K562 (cell line): ENCODE measurements at regions not wholly inside any gene's neighbourhood (a gene's known extent, or its start where the extent isn't known, plus 50 kb on each side); places are given as distances from the start of the nearest gene placed in this dataset.

Source experiments
- ATAC-seq: fragments of 200-7000 bp; cut with Tn5 transposase; 3 replicates; pipeline ENCODE4 v1.9.1; 2020; ENCODE audit warnings: moderate library complexity
- BruUV-seq: library from RNA; stranded (reverse); fragments of 400-500 nt; replicated peaks from 2 replicates; lab custom pipeline; 2021; lab: Mats Ljungman, UMichigan
- CTCF ChIA-PET: fragments of 300-600 bp; formaldehyde crosslinking; extraction: SDS; loops from one replicate; lab custom pipeline; 2021; ENCODE audit warnings: low intra/inter-chr PET ratio; lab: Yijun Ruan, JAX
- POLR2A ChIA-PET: fragments of 300-600, 350-650 bp; sonication (Branson Sonifier 250); formaldehyde crosslinking; extraction: SDS; loops from one replicate; lab custom pipeline; 2021; ENCODE audit warnings: antibody characterized with exemption, inconsistent platforms; lab: Yijun Ruan, JAX
- DNase-seq, 4 experiments: peaks; one replicate each; pipeline versions ENCODE4 v3.0.0 to v3.0.0-alpha.2; 2011 to 2018; ENCODE audit warnings: low spot score in 3 of 4, mixed read lengths in 3 of 4; ENCODE audit errors: extremely low read depth in 1 of 4
- FAIRE-seq: peaks from 2 replicates; lab custom pipeline; 2011; peaks lifted over from hg19 to GRCh38; lab: Jason Lieb, UNC
- H2AFZ ChIP-seq: 2 replicates; pipeline ENCODE4 v1.6.0; 2011; ENCODE audit warnings: low read depth, low read length, control low read depth, inconsistent platforms
- H3K27ac ChIP-seq: fragments of 200-600 bp; 3 replicates; pipeline ENCODE4 v1.8.0; 2011; ENCODE audit warnings: low read depth, mild to moderate bottlenecking, control low read depth, inconsistent platforms, low read length, moderate library complexity, mixed read lengths; ENCODE audit errors: extremely low read depth
- H3K27me3 ChIP-seq, 2 experiments: fragments of 300-600 bp in 1 of 2; 2 replicates in 1 of 2; 3 replicates in 1 of 2; pipeline versions ENCODE4 v1.6.0 to v1.8.0; 2011; ENCODE audit warnings: inconsistent platforms in 2 of 2, low read length in 2 of 2, mild to moderate bottlenecking in 1 of 2, mixed read lengths in 1 of 2, moderate library complexity in 1 of 2; ENCODE audit not compliant: control insufficient read depth in 2 of 2, insufficient read depth in 2 of 2
- H3K36me3 ChIP-seq: fragments of 300-600 bp; 3 replicates; pipeline ENCODE4 v1.8.0; 2011; ENCODE audit warnings: mild to moderate bottlenecking, low read length, inconsistent platforms; ENCODE audit not compliant: control insufficient read depth, insufficient read depth
- H3K4me1 ChIP-seq, 2 experiments: fragments of 200-600 bp in 1 of 2; replicated peaks in 1 of 2; 2 replicates in 1 of 2; 3 replicates in 1 of 2; pipeline versions ENCODE4 v1.5.1 to v1.8.0; 2011; ENCODE audit warnings: inconsistent platforms in 2 of 2, low read length in 2 of 2, mild to moderate bottlenecking in 1 of 2, mixed read lengths in 1 of 2, moderate library complexity in 1 of 2; ENCODE audit not compliant: control insufficient read depth in 2 of 2, insufficient read depth in 2 of 2
- H3K4me2 ChIP-seq: 2 replicates; pipeline ENCODE4 v1.6.1; 2011; ENCODE audit warnings: low read length, control low read depth, inconsistent platforms, mixed read lengths; ENCODE audit not compliant: insufficient read depth
- H3K4me3 ChIP-seq: fragments of 200-600 bp; sonication (generic), shearing (Covaris generic); 2 replicates; pipeline ENCODE4 v1.5.1; 2016; ENCODE audit warnings: control low read depth, inconsistent platforms
- H3K79me2 ChIP-seq: fragments of 200-600 bp; 3 replicates; pipeline ENCODE4 v1.8.0; 2011; ENCODE audit warnings: low read length, inconsistent platforms; ENCODE audit not compliant: control insufficient read depth, insufficient read depth
- H3K9ac ChIP-seq, 2 experiments: 2 replicates each; pipeline versions ENCODE4 v1.6.0 to v1.6.1; 2011; ENCODE audit warnings: low read depth in 2 of 2, low read length in 2 of 2, control low read depth in 1 of 2, inconsistent platforms in 1 of 2, mild to moderate bottlenecking in 1 of 2, mixed read lengths in 1 of 2; ENCODE audit not compliant: insufficient read depth in 1 of 2
- H3K9me1 ChIP-seq: one replicate; pipeline ENCODE4 v1.6.0; 2011; ENCODE audit warnings: inconsistent platforms, mild to moderate bottlenecking, low read length, moderate library complexity; ENCODE audit not compliant: control insufficient read depth, insufficient read depth
- H3K9me3 ChIP-seq: replicated peaks from 2 replicates; pipeline ENCODE4 v1.5.1; 2011; ENCODE audit warnings: low read depth, low read length, inconsistent platforms; ENCODE audit not compliant: control insufficient read depth, insufficient read depth
- H4K20me1 ChIP-seq: replicated peaks from 2 replicates; pipeline ENCODE4 v1.6.1; 2011; ENCODE audit warnings: low read length, inconsistent platforms, mixed read lengths; ENCODE audit not compliant: control insufficient read depth, insufficient read depth
- CREB1 ChIP-seq, 2 experiments: sonication (generic) in 1 of 2; formaldehyde crosslinking in 1 of 2; IDR thresholded peaks; 2 replicates each; pipeline versions ENCODE4 v1.6.1 to v1.8.0; 2012 to 2022; ENCODE audit warnings: inconsistent platforms in 1 of 2, mild to moderate bottlenecking in 1 of 2, missing genetic modification reagents in 1 of 2, moderate library complexity in 1 of 2
- EGR1 ChIP-seq: fragments of 450-650 bp; conservative IDR thresholded peaks from 2 replicates; pipeline ENCODE4 v1.6.1; 2017; ENCODE audit warnings: mild to moderate bottlenecking
- EHMT2 ChIP-seq: fragments of 450-650 bp; IDR thresholded peaks from 2 replicates; pipeline ENCODE4 v1.6.1; 2018; ENCODE audit warnings: antibody characterized with exemption
- IRF9 ChIP-seq: fragments of 450-650 bp; IDR thresholded peaks from 2 replicates; pipeline ENCODE4 v1.6.1; 2016; ENCODE audit warnings: missing biosample characterization, missing genetic modification characterization
- MIER1 ChIP-seq: fragments of 450-650 bp; IDR thresholded peaks from 2 replicates; pipeline ENCODE4 v1.6.1; 2016; ENCODE audit warnings: antibody characterized with exemption, mild to moderate bottlenecking, low read depth
- NFIC ChIP-seq: fragments of 450-650 bp; IDR thresholded peaks from 2 replicates; pipeline ENCODE4 v1.6.1; 2017; ENCODE audit warnings: mild to moderate bottlenecking, inconsistent platforms
- PML ChIP-seq: IDR thresholded peaks from 2 replicates; pipeline ENCODE4 v1.6.1; 2012; ENCODE audit warnings: low read length, inconsistent platforms
- POLR2AphosphoS5 ChIP-seq: IDR thresholded peaks from 2 replicates; pipeline ENCODE4 v1.6.1; 2011; ENCODE audit warnings: mild to moderate bottlenecking, low read depth, low read length, moderate library complexity; ENCODE audit not compliant: control insufficient read depth, insufficient read depth
- RFX7 ChIP-seq: fragments of 250-450 bp; sonication (Bioruptor Pico); IDR thresholded peaks from 2 replicates; pipeline ENCODE4 v1.5.1; 2021; ENCODE audit warnings: mild to moderate bottlenecking
- THRA ChIP-seq: fragments of 450-650 bp; IDR thresholded peaks from 2 replicates; pipeline ENCODE4 v1.6.1; 2017; ENCODE audit warnings: mild to moderate bottlenecking, moderate library complexity
- ZBED1 ChIP-seq: IDR thresholded peaks from 2 replicates; pipeline ENCODE4 v1.6.1; 2014
- ZBTB12 ChIP-seq: fragments of 250-450 bp; sonication (Bioruptor Pico); IDR thresholded peaks from 2 replicates; pipeline ENCODE4 v1.4.0; 2020
- ZNF12 ChIP-seq: sonication (generic); formaldehyde crosslinking; IDR thresholded peaks from 2 replicates; pipeline ENCODE4 v1.4.0; 2020; ENCODE audit warnings: mild to moderate bottlenecking, missing genetic modification reagents
- ZNF76 ChIP-seq: fragments of 250-450 bp; sonication (Bioruptor Pico); IDR thresholded peaks from 2 replicates; pipeline ENCODE4 v1.4.0; 2020; ENCODE audit warnings: mild to moderate bottlenecking, moderate library complexity, borderline replicate concordance
- WGBS: fragments of 100-300 bp; shearing (Covaris generic); methylation state at CpG from one replicate; pipeline ENCODE4 v1.1.6; 2016; ENCODE audit warnings: low coverage, mixed read lengths; ENCODE audit not compliant: insufficient coverage; ENCODE audit errors: missing lambda C conversion rate; 5-methylcytosine and 5-hydroxymethylcytosine counted together
- in situ Hi-C: fragments of 300-500 bp; cut with MboI; formaldehyde crosslinking; loops from 4 replicates; pipeline ENCODE4 v1.15.0; 2018; ENCODE audit warnings: inconsistent platforms, mixed read lengths
- intact Hi-C: fragments of 100-400 bp; cut with micrococcal nuclease; formaldehyde crosslinking; loops from 2 replicates; pipeline ENCODE4 v1.14.2; 2022

DNA sequence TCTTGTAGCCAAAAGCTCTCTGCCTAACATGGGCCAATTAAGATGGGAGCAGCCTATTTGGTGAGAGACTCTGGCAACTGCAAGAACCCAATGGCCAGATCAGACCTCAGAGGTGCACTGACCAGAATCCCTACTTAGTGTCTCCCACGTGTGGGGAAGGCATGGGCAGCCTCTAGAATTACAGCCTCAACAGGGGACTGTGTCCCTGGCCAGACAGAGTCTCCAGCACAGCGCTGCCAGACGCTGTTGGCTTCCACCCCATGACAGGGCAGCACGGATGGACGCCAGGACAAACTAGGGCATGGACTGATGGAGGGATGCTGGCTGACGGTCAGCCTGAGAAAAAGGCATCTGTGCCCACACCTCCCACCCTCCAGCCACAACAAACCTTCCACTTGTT, 729.3 kb upstream of the AUTS2 start:
- WGBS = 3% methylated on average over 5 of the region's 6 CpGs
- BruUV-seq = no TSS peak
- ChIA-PET POLR2A (no interaction called here), CTCF (no interaction called here)
- FAIRE-seq = no peak
- Histone ChIP-seq H3K79me2 (no peaks in the 10 kb centered on the region), H3K27ac (no peak overlapping the region), H3K9me1 (no peaks in the 10 kb centered on the region), H3K4me3 (no peak overlapping the region), H3K4me2 (no peak overlapping the region), H2AFZ (no peak overlapping the region), H3K9me3 (no peaks in the 10 kb centered on the region), H3K4me1 (no peaks in the 10 kb centered on the region), H3K27me3 (no peaks in the 10 kb centered on the region), H3K9ac (no peak overlapping the region), H4K20me1 (no peaks in the 10 kb centered on the region), H3K36me3 (no peaks in the 10 kb centered on the region)
- ATAC-seq = no peak
- TF ChIP-seq RFX7 (CRISPR knock-in tag) (no peak), THRA (no peak), ZNF12 (CRISPR knock-in tag) (no peak), EGR1 (no peak), ZBED1 (no peak), EHMT2 (no peak), POLR2AphosphoS5 (no peak), MIER1 (no peak), PML (no peak), CREB1 (IDR thresholded peaks at IDR 0.05) (no peak), CREB1 (CRISPR knock-in tag; IDR thresholded peaks at IDR 0.05) (no peak), NFIC (no peak), ZNF76 (CRISPR knock-in tag) (no peak), ZBTB12 (CRISPR knock-in tag) (no peak), IRF9 (tag) (no peak)
- in situ Hi-C loops = no loop called here
- no peak for DNase-seq
- intact Hi-C loops = no loop called here
